ENCODE measurements at regions not wholly inside any gene's neighbourhood (a gene's known extent, or its start where the extent isn't known, plus 50 kb on each side); places are given as distances from the start of the nearest gene placed in this dataset.
"Not testable (repeated sequence)": the region's sequence is repeated elsewhere in the genome, so short reads cannot be mapped to it uniquely, and the experiment has no call there.

DNA sequence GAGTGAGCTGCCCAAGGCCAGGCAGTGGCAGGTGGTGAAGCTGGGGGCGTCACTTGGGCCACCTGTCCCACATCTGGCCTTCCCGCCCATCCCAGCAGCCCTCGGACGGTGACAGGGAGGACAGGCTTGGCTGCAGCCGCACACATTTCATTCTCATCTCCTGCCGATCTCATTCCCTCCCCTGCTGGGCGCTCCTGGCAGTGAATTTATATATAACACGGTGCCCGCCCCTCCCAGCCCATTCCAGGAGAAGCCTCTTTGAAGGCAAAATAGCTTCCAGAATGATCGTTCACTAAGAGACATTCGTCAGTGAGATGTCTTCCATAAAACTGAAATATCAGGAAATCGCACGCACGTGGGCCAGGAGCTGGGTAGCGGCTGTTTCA lies 861.3 kb downstream of the TBC1D22A start:
- no peak for DNase-seq

GRCh38 chr22:47623066-47623762 lies 860.8 kb downstream of the TBC1D22A start:
- no peak for DNase-seq

DNA sequence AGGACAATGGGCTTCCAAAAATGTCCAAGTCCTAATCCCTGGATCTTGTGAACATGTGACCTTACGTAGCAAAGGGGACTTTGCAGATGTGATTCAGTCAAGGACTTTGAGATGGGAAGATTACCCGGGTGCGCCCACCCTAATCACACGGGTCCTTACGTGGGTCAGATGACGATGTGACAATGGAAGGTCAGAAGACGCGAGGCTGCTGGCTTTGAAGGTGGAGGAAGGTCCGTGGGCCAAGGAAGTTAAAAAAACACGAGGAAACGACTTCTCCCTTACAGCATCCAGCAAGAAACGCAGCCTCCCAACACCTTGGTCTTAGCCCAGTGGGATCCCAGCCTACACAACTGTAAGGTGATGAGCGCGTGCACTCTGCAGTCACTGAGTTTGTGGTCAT lies 860.1 kb downstream of the TBC1D22A start:
- no peak for DNase-seq

DNA sequence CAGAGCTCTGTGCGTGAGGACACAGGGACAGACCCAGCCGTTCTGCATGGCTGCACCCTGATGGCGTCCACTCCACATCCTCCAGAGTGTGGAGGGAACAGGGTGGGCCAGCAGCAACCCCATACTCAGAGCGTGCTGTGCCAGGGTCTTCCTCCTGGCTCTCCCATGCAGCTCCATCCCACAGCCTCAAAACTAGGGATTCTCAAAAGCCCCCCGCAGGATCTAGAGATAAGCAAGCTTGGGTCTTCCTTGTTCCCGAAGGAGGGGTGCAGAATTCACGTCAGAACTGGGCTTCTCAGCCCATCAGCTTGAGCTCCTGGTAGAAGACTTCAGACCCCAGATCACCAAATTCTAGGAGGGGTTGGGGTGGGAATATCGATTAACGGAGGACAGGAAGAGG lies 858.8 kb downstream of the TBC1D22A start:
- no peak for DNase-seq

- no peak for DNase-seq
Observed at GRCh38 chr22:47620391-47620790, 857.9 kb downstream of the TBC1D22A start.

DNA sequence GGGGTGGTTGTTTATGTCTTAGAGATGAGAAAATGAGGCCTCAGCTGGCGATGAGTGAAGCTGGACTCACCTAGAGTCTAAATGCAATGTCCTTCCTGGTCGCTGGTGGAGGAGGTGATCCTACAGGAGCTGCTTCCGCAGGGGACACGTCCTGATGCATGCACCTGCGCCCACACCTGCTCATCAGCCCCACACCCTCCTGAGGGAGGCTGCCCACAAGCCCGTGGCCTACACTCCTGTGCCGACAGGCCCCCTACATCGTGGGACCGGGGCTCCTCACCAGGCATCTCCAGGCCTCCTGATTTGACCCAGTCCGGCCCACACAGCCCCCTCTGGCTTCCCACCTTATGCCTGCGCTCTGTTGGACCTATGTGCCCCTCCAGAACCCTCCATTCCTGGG lies 857.2 kb downstream of the TBC1D22A start:
- no peak for DNase-seq

- no peak for DNase-seq
Observed at GRCh38 chr22:47618180-47619010, 855.9 kb downstream of the TBC1D22A start.

- no peak for DNase-seq
Observed at GRCh38 chr22:47617186-47617585, 854.7 kb downstream of the TBC1D22A start.

GRCh38 chr22:47616396-47617020 lies 854.1 kb downstream of the TBC1D22A start:
- DNase-seq: no peak

GRCh38 chr22:47615051-47615450 lies 852.6 kb downstream of the TBC1D22A start:
- no peak for DNase-seq

DNA sequence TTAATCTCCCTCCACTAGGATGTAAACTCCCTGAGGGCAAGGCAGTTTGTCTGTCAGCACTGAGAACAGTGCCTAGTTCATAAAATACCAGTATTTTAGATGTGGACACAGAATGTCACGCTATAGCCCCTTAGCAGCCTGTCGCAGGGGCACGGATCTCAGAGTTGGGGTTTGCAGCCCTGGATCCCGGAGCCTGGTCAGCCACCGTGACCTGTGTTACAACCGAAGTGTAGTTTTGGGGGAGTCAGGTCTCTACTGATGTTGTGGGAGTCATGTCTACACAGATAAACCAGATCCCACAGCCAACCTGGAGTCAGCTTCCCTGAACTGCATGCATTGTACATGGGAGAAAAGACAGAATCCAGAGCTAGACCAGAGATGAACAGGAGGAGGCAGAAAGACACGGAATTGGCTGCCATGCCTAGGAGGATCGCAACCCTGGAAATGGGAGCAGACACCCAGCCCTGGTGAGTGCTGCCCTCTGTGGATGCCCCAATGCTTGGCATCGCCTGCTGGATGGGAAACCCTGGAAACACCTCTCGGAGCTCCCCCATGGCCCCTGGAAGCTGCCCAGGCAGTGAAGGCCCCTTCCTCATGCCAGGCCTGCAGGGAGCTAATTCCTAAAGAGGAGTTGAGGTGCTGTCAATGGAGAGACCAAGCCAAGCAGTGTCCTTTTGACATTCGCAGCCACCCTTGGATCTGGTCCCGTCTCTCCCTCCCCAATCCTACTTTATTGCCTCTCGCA lies 851.3 kb downstream of the TBC1D22A start:
- DNase-seq: no peak

DNA sequence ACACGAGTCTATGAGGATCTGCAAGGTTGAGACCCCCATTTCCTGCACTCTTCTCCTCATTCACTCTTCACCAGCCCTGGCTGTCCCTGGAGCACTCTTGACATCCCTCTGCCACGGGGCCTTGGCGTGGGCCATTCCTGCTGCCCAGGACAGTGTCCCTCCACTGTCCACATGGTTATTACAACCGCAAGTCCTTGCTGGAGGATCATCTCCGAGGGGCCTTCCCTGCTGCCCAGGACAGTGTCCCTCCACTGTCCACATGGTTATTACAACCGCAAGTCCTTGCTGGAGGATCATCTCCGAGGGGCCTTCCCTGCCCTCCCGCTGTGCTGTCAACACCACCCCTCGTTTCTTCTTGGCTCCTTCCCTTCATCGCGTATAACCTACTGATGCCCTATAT lies 850.7 kb downstream of the TBC1D22A start:
- DNase-seq: not testable (repeated sequence)

DNA sequence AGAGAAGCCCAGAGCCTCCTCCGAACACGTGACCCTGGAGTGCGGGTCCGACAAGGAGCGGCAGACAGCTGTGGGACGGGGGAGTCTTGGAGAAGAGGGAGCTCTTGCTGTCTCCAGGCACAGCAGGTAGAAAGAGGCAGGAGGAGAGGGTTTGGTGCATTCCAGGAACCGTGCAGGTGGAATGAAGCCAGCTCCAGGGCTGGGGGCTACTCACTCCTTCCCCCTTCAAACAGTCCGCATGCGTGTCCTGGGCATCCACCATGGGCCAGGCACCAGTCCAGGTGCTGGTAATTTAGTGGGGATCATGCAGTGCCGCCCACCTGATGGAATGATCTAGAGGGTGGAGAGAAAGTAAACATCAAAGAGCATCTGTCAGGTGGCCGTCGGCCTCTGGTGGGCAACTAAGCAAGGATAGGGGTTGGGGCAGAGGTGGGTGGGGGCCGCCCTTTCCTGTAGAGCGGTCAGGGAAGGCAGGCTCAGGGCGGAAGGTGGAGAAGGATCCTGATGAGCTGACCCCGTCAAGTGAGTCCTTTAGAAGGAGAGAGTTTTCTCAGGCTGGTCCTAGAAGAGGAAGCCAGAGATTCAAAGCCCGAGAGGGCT lies 850.0 kb downstream of the TBC1D22A start:
- DNase-seq: no peak

- no peak for DNase-seq
Observed at GRCh38 chr22:47610764-47611163, 848.3 kb downstream of the TBC1D22A start.

GRCh38 chr22:47610281-47610680 lies 847.8 kb downstream of the TBC1D22A start:
- DNase-seq: no peak

GRCh38 chr22:47609653-47610052 lies 847.2 kb downstream of the TBC1D22A start:
- DNase-seq: no peak

- DNase-seq: no peak
Observed at GRCh38 chr22:47608421-47608820, 846.0 kb downstream of the TBC1D22A start.

GRCh38 chr22:47607486-47607885 lies 845.0 kb downstream of the TBC1D22A start:
- DNase-seq: no peak

DNA sequence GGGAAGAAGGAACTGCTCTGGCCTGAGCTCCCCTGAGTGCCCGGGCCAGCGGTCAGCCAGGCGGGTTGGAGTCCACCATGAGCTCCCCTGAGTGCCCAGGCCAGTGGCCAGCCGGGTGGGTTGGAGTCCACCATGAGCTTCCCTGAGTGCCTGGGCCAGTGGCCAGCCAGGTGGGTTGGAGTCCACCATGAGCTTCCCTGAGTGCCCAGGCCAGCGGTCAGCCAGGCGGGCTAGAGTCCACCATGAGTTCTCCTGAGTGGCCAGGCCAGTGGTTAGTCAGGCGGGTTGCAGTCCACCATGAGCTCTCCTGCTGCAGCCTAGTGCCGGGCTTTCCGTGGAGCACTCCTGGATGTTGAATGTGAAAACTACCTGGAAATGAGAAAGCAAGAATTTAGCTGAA lies 844.0 kb downstream of the TBC1D22A start:
- DNase-seq: no peak

DNA sequence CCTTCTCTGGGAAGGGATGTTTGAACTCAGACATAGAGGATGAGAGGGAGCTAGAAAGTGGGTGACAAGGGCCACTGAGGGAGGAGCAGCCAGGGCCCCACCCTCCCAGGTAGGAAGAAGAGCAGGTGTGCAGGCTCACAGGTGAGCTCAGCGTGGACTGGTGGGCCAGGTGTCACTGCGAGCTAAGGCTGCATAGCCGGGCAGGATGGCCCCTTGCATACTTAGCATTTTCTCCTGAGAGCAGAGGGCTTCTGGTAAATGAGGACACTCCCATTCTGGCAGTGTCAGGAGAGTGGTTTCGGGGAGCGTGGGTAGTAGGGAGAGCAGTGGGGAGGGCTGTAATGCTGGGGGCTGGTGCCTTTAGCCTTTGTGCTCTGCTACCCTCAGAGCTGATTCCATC lies 843.4 kb downstream of the TBC1D22A start:
- no peak for DNase-seq

DNA sequence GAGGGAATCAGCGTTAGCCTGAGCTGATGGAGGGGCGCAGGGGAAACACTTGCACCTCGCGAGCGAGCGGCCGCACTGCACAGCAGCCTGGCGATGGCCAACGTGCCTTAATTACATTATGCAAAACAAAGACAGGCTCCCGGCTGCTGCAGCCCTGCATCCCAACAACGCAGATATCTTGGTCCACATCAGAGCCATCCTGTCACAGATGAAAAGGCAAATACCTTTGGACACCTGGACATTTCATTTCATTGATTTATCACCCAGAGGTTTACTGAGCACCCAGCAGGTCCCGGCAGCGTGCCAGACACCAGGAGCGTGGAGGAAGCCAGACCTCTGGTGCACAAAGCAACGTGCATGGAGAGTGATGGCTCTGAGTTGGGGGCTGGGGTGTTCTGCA lies 843.0 kb downstream of the TBC1D22A start:
- DNase-seq: no peak

GRCh38 chr22:47604563-47604962 lies 842.1 kb downstream of the TBC1D22A start:
- no peak for DNase-seq

DNA sequence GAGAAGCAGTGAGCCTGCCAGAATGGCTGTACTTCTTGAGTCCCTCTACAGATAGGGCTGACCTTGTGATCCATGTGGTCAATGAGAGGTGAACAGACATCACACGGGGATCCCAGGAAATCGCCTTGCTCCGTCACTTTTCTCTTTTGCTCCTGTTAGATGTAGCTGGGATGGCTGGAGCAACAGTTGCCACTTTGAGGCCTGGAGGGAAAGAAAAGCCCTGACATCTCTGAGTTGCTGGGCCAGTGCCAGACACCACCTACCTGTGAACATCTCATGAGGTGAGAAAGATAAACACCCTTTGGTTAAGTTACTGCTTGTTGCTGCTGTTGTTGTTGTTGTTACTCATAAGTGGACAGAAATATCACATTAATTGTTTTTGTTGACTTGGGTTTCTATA lies 840.3 kb downstream of the TBC1D22A start:
- DNase-seq: no peak

Measured in inflammatory macrophage treated with lipopolysaccharide for 1 hour (primary cell).